IPS-15b (cell line): ENCODE measurements at regions not wholly inside any gene's neighbourhood (a gene's known extent, or its start where the extent isn't known, plus 50 kb on each side); places are given as distances from the start of the nearest gene placed in this dataset.

Source experiments
- H3K27me3 ChIP-seq: one replicate; pipeline ENCODE4 v1.6.1; 2013; ENCODE audit warnings: low read length; ENCODE audit not compliant: control insufficient read depth, insufficient read depth
- H3K36me3 ChIP-seq: one replicate; pipeline ENCODE4 v1.6.1; 2013; ENCODE audit warnings: low read length; ENCODE audit not compliant: control insufficient read depth, insufficient read depth
- H3K4me1 ChIP-seq: one replicate; pipeline ENCODE4 v1.6.1; 2013; ENCODE audit warnings: mild to moderate bottlenecking, low read length; ENCODE audit not compliant: control insufficient read depth, insufficient read depth
- H3K4me3 ChIP-seq: one replicate; pipeline ENCODE4 v1.5.1; 2013; ENCODE audit warnings: low read depth, low read length
- H3K9ac ChIP-seq: one replicate; pipeline ENCODE4 v1.6.1; 2013; ENCODE audit warnings: low read depth, mild to moderate bottlenecking, low read length
- H3K9me3 ChIP-seq: one replicate; pipeline ENCODE4 v1.6.1; 2013; ENCODE audit warnings: mild to moderate bottlenecking, low read length; ENCODE audit not compliant: control insufficient read depth, insufficient read depth

DNA sequence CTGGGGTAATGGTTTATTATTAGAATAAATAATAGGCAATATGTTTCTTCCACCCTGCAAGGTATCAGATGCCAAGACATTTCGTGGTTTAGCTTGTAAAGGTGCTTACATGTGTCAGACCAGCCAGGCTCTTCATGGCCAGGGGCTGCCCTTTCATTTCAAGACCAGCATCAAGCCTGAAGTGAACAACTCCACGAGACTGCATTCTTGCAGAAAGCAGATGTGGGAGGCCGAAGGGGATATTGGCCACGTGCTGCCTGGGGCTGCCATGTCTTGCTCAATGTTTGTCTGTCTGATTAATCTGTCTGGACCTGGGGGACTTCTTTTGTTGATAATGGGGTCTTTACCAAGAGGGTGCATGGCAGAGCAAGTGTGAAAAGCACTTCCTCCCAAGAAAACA is 294.2 kb upstream of the RBFOX1 start:
- Histone ChIP-seq H3K27me3 (no peaks in the 10 kb centered on the region), H3K4me1 (peaks cover 3% of the 10 kb centered on the region), H3K9ac (no peak overlapping the region), H3K9me3 (no peaks in the 10 kb centered on the region), H3K4me3 (no peak overlapping the region), H3K36me3 (no peaks in the 10 kb centered on the region)

DNA sequence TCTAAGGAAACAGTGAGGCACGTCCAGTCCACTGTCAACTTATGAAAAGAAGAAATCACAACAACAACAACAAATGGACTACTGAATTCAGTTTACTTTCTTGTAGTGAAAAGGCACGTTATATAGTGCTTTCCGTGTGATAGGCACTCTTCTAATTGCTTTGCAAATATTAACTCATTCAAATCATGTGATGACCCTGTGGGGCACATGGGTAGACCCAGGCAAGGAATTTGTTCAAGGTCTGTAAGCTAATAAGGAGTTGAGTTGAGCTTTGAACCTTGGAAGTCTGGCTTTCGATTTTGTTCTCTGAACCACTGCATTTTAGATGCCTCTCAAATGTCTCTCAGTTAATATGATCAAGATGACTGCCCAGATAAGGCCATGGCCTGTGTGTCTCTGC is 295.1 kb upstream of the RBFOX1 start:
- no peaks in the 10 kb centered on the region for H3K27me3 ChIP-seq
- H3K9ac ChIP-seq = no peak overlapping the region
- H3K36me3 ChIP-seq = no peaks in the 10 kb centered on the region
- H3K9me3 ChIP-seq = no peaks in the 10 kb centered on the region
- no peak overlapping the region for H3K4me3 ChIP-seq
- peaks cover 3% of the 10 kb centered on the region for H3K4me1 ChIP-seq

GRCh38 chr16:7031031-7031430 is 301.6 kb upstream of the RBFOX1 start:
- no peaks in the 10 kb centered on the region for H3K9me3 ChIP-seq
- H3K27me3 ChIP-seq = no peaks in the 10 kb centered on the region
- H3K4me1 ChIP-seq = peaks cover 7% of the 10 kb centered on the region
- no peak overlapping the region for H3K4me3 ChIP-seq
- no peak overlapping the region for H3K9ac ChIP-seq
- no peaks in the 10 kb centered on the region for H3K36me3 ChIP-seq

GRCh38 chr16:7027401-7027800 is 305.2 kb upstream of the RBFOX1 start:
- H3K9ac ChIP-seq = no peak overlapping the region
- peaks cover 7% of the 10 kb centered on the region for H3K4me1 ChIP-seq
- H3K36me3 ChIP-seq = no peaks in the 10 kb centered on the region
- no peak overlapping the region for H3K4me3 ChIP-seq
- no peaks in the 10 kb centered on the region for H3K27me3 ChIP-seq
- H3K9me3 ChIP-seq = no peaks in the 10 kb centered on the region

- Histone ChIP-seq H3K9me3 (no peaks in the 10 kb centered on the region), H3K4me1 (peaks cover 7% of the 10 kb centered on the region), H3K4me3 (no peak overlapping the region), H3K27me3 (no peaks in the 10 kb centered on the region), H3K9ac (no peak overlapping the region), H3K36me3 (no peaks in the 10 kb centered on the region)
Measured at GRCh38 chr16:7026639-7027038, 306.0 kb upstream of the RBFOX1 start.

- Histone ChIP-seq H3K4me1 (peaks cover 7% of the 10 kb centered on the region), H3K36me3 (no peaks in the 10 kb centered on the region), H3K4me3 (no peak overlapping the region), H3K9me3 (no peaks in the 10 kb centered on the region), H3K9ac (no peak overlapping the region), H3K27me3 (no peaks in the 10 kb centered on the region)
Measured at GRCh38 chr16:7025616-7026190, 306.9 kb upstream of the RBFOX1 start.

- no peaks in the 10 kb centered on the region for H3K9me3 ChIP-seq
- H3K9ac ChIP-seq = no peak overlapping the region
Measured at GRCh38 chr16:7021653-7022275, 310.9 kb upstream of the RBFOX1 start.

DNA sequence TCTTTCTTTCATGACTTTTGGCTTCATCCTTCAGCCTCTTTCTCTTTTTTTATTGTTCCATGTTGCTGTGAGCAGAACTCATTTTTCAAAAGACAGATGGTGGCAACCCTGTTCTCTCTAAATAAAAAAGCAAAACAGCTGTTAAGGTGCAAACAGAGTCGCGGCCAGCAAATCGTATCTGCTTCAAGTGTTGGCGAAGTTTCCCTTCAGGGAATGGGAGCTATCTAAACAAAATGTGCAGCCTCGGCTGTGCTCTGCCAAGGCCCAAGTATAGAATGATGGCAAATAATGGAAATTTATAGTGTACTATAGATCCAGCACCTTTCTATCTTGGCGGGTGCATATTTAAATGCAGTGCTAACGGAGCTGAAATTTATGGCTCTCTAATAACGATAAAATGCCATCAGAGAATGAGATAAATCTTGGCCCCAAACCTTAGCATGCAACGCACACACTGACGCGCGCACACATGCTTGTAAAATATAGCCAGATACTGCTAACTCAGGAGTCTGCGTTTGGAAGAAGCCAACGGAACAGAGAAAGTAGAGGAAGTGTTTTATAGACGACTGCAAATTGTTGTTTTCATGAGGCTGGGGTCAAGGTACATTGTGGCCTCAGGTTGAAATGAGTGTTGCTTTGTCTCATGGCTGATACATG is 315.5 kb upstream of the RBFOX1 start:
- no peaks in the 10 kb centered on the region for H3K36me3 ChIP-seq
- H3K9ac ChIP-seq = no peak overlapping the region
- H3K9me3 ChIP-seq = no peaks in the 10 kb centered on the region
- no peaks in the 10 kb centered on the region for H3K27me3 ChIP-seq
- no peaks in the 10 kb centered on the region for H3K4me1 ChIP-seq
- no peak overlapping the region for H3K4me3 ChIP-seq

More at GRCh38 chr16:7021653-7022275, 310.9 kb upstream of the RBFOX1 start:
- Histone ChIP-seq H3K27me3 (no peaks in the 10 kb centered on the region), H3K4me3 (no peak overlapping the region), H3K36me3 (no peaks in the 10 kb centered on the region), H3K4me1 (peaks cover 2% of the 10 kb centered on the region)

DNA sequence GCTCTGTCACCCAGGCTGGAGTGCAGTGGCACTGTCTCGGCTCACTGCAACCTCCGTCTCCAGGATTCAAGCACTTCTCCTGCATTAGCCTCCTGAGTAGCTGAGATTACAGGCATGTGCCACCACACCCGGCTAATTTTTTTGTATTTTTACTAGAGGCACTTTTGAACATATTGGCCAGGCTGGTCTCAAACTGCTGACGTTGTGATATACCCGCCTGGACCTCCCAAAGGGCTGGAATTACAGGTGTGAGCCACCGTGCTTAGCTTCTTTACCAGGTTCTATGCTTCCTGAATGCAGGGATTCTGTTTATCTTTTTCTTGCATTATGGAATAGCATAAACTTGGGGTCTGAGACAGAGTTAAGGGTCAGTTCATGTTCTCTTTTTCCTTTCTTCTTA is 317.9 kb upstream of the RBFOX1 start:
- no peaks in the 10 kb centered on the region for H3K27me3 ChIP-seq
- H3K9ac ChIP-seq = no peak overlapping the region
- no peaks in the 10 kb centered on the region for H3K9me3 ChIP-seq
- no peaks in the 10 kb centered on the region for H3K36me3 ChIP-seq
- no peaks in the 10 kb centered on the region for H3K4me1 ChIP-seq
- H3K4me3 ChIP-seq = no peak overlapping the region

DNA sequence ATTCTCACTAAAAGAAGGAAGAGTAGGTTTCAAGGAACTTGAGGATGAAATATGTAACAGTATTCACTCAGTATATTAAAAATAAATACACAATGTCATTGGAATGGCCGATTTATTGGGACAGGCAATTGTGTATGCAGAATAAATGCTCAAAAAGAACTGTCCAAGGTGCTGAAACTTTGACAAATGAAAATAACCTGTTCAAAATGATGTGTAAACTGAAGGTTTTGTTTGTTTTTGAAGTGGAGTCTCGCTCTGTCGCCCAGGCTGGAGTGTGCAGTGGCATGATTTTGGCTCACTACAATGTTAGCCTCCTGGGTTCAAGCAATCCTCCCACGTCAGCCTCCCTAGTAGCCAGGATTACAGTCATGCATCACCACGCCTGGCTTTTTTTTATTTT is 318.7 kb upstream of the RBFOX1 start:
- H3K9me3 ChIP-seq = no peaks in the 10 kb centered on the region
- H3K9ac ChIP-seq = no peak overlapping the region
- H3K4me3 ChIP-seq = no peak overlapping the region
- H3K4me1 ChIP-seq = no peaks in the 10 kb centered on the region
- H3K27me3 ChIP-seq = no peaks in the 10 kb centered on the region
- no peaks in the 10 kb centered on the region for H3K36me3 ChIP-seq

DNA sequence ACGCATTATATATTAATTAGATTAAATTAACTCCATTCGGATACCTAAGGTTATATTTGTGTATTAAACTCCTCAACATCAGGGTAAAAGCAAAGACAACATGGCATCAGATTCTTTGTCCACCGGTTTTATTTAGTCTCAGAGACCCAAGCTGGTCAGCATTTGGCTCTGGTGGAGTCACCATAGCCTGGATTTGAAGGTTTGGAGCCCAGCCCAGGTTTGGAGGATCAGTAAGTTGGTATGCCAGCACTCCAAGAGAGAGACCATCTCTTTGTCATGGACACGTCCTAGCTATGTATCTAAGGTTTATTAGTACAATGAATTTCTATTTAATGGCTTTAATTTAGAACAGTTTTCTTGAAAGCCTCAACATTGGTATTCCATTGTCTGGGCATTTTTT is 328.4 kb upstream of the RBFOX1 start:
- H3K9me3 ChIP-seq = no peaks in the 10 kb centered on the region
- no peaks in the 10 kb centered on the region for H3K36me3 ChIP-seq

DNA sequence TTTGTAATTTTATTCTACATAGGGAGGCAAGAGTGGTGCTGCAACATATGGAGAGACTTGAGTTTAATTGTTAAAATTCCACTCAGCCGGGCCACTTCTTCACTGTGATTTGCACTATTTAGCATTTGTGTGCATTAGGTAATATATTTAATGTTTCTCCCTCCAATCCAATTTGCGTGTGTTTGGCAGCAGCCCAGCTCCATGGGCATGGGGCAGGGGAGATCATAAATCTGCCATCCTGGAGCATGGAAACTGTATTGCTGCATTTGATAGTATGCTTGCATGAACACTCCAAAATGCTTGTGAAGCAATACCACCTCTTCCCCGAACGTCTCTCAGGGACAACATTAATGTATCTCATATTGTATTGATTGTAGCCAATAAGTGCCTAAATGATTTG is 339.1 kb upstream of the RBFOX1 start:
- peaks cover 5% of the 10 kb centered on the region for H3K4me1 ChIP-seq

More for the DNA sequence above, 328.4 kb upstream of the RBFOX1 start:
- no peaks in the 10 kb centered on the region for H3K27me3 ChIP-seq
- no peak overlapping the region for H3K9ac ChIP-seq
- H3K4me3 ChIP-seq = no peak overlapping the region
- H3K4me1 ChIP-seq = no peaks in the 10 kb centered on the region

More for the DNA sequence above, 339.1 kb upstream of the RBFOX1 start:
- H3K27me3 ChIP-seq = no peaks in the 10 kb centered on the region
- H3K9me3 ChIP-seq = no peaks in the 10 kb centered on the region
- H3K4me3 ChIP-seq = no peak overlapping the region
- no peaks in the 10 kb centered on the region for H3K36me3 ChIP-seq
- H3K9ac ChIP-seq = no peak overlapping the region
